Neural progenitor cell (in vitro differentiated cells): ENCODE measurements at regions not wholly inside any gene's neighbourhood (a gene's known extent, or its start where the extent isn't known, plus 50 kb on each side); places are given as distances from the start of the nearest gene placed in this dataset.

ENCODE experiments used
- CTCF ChIP-seq: fragments of 200-600 bp; sonication (generic); IDR thresholded peaks from 2 replicates; pipeline ENCODE4 v1.5.1; 2017; ENCODE audit warnings: antibody characterized with exemption, mild to moderate bottlenecking
- EZH2phosphoT487 ChIP-seq: fragments of 200-600 bp; sonication (generic); IDR thresholded peaks from 2 replicates; pipeline ENCODE4 v1.6.1; 2017; ENCODE audit warnings: antibody characterized with exemption

DNA sequence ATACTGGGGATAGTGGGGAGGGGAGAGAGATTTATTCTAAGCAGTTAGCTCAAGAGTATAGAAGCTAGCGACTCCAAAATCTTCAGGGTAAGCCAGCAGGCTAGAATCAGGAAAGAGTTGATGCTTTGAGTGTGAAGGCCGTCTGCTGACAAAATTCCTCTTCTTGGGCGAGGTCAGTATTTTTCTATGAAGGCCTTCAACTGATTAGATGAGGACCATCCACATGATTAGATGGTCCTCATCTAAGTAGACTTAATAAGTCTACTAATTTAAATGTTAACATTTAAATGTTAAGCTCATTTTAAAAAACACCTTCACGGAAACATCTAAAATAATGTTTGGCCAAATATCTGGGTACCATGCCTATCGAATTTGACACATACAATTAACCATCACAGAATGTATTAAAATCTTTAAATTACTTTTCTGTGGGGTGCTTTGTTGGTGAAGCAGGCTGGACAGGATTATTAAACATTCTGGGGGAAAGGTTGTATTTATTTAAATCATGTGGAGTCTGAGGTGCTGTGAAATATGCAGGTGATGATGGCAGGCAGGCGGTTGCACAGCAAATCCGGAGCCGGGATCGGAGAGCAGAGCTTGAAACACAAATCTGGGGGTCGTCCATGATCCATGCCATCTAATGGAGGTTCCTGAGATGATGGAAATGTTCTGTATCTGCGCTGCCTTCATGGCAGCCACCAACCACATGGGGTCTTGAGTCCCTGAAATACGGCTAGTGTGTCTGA is 49.8 kb upstream of the ADORA2B start:
- TF ChIP-seq CTCF, result no peak
- TF ChIP-seq EZH2phosphoT487, result no peak
